ENCODE measurements at regions not wholly inside any gene's neighbourhood (a gene's known extent, or its start where the extent isn't known, plus 50 kb on each side); places are given as distances from the start of the nearest gene placed in this dataset.

DNA sequence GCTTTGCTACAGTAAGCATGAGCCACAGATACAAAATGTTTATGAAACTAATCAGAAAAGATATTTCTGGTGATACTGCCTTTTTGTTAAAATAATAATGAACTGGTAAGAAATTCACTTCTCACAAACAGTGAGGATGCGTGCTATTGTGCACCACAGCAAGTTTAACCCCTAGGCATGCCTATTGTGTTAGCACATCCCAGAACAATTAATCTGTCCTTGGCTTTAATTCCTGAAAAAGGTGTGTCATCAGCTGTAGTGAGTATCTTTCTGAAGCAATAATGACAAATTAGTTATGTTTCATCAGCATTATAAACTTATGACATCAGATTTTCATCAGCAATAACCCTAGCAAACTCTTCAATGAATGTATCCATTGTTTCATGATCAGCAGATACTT is 1307.2 kb downstream of the EFNA5 start:
- TF ChIP-seq POLR2AphosphoS5 (IDR thresholded peaks at IDR 0.05; ENCODE audit: low read depth, low read length) = no peak
- no peak for TF ChIP-seq TAF1 (IDR thresholded peaks at IDR 0.05; ENCODE audit: borderline replicate concordance, insufficient read depth, low read length)
- TF ChIP-seq, protein P1, sequence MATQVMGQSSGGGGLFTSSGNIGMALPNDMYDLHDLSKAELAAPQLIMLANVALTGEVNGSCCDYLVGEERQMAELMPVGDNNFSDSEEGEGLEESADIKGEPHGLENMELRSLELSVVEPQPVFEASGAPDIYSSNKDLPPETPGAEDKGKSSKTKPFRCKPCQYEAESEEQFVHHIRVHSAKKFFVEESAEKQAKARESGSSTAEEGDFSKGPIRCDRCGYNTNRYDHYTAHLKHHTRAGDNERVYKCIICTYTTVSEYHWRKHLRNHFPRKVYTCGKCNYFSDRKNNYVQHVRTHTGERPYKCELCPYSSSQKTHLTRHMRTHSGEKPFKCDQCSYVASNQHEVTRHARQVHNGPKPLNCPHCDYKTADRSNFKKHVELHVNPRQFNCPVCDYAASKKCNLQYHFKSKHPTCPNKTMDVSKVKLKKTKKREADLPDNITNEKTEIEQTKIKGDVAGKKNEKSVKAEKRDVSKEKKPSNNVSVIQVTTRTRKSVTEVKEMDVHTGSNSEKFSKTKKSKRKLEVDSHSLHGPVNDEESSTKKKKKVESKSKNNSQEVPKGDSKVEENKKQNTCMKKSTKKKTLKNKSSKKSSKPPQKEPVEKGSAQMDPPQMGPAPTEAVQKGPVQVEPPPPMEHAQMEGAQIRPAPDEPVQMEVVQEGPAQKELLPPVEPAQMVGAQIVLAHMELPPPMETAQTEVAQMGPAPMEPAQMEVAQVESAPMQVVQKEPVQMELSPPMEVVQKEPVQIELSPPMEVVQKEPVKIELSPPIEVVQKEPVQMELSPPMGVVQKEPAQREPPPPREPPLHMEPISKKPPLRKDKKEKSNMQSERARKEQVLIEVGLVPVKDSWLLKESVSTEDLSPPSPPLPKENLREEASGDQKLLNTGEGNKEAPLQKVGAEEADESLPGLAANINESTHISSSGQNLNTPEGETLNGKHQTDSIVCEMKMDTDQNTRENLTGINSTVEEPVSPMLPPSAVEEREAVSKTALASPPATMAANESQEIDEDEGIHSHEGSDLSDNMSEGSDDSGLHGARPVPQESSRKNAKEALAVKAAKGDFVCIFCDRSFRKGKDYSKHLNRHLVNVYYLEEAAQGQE (IDR thresholded peaks at IDR 0.05; ENCODE audit: insufficient read depth in 1 of 2, low read depth in 2 of 2, low read length in 2 of 2) = no peak

All from PFSK-1 (cell line).